NCI-H1105 (cell line): ENCODE measurements at regions not wholly inside any gene's neighbourhood (a gene's known extent, or its start where the extent isn't known, plus 50 kb on each side); places are given as distances from the start of the nearest gene placed in this dataset.

ENCODE experiments used
- DNase-seq: peaks from one replicate; lab custom pipeline; 2025; lab: John Stamatoyannopoulos, UW

GRCh38 chr2:6784291-6784690, 81.4 kb downstream of the CMPK2 start:
- DNase-seq, result no peak

GRCh38 chr2:6785493-6785892, 80.2 kb downstream of the CMPK2 start:
- DNase-seq, result no peak

GRCh38 chr2:6787376-6787775, 78.3 kb downstream of the CMPK2 start:
- DNase-seq, result no peak

GRCh38 chr2:6788614-6789013, 77.1 kb downstream of the CMPK2 start:
- no peak for DNase-seq

- DNase-seq, result no peak
Measured at GRCh38 chr2:6789559-6790138, 76.1 kb downstream of the CMPK2 start.

- no peak for DNase-seq
Measured at GRCh38 chr2:6791682-6792081, 74.0 kb downstream of the CMPK2 start.

GRCh38 chr2:6792883-6793282, 72.8 kb downstream of the CMPK2 start:
- DNase-seq, result no peak

GRCh38 chr2:6793371-6793770, 72.3 kb downstream of the CMPK2 start:
- no peak for DNase-seq

- no peak for DNase-seq
Measured at GRCh38 chr2:6793913-6794312, 71.8 kb downstream of the CMPK2 start.

- no peak for DNase-seq
Measured at GRCh38 chr2:6794448-6794847, 71.3 kb downstream of the CMPK2 start.
